ENCODE measurements at regions not wholly inside any gene's neighbourhood (a gene's known extent, or its start where the extent isn't known, plus 50 kb on each side); places are given as distances from the start of the nearest gene placed in this dataset.
A peak's percentile ranks its signal among the peaks of the same experiment; 100 is the strongest.

DNA sequence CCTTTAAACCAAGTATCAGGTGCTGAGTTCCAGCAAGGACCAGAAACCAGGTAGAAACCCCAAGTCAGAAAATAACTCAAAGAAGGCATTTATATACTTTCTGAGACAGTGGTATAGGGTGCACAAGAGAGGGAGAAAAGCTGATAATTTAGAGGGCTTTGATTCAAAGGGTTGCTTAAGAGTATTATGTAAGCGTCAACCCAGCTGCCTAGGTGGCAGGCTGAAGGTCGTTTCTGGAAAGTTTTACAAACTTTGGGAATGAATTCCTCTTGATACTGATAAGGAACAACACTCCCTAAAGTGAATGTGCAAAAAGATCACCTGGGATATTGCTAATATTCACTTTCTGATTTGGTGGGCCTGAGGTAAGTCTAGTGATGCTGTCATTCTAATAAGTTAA, 800.7 kb downstream of the MAFB start:
- no peak for DNase-seq

DNA sequence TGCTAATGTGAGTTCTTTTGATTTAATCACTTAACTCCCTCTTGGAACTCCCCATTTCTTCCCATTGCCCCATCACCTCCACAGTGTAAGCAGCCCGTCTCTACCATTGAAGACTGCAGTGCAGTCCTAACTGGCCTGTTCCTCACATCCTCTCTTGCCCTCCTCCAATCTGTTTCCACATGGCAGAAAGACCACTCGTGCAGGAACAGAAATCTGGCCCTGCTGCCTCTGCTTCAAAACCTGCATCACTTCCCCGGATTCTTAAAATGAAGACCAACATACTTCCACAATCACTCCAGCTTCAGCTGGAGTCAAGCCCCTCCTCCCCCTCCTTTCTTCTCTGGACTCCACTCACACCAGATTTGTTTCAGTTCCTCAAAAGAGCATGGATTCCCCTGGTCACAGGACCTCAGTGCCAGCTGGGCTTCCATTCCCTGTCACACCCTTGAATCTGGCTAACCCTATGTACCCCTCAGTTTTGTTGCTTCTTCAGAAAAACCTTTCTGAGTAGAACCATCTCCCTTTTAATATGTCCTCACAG, 802.3 kb downstream of the MAFB start:
- no peak for DNase-seq

DNA sequence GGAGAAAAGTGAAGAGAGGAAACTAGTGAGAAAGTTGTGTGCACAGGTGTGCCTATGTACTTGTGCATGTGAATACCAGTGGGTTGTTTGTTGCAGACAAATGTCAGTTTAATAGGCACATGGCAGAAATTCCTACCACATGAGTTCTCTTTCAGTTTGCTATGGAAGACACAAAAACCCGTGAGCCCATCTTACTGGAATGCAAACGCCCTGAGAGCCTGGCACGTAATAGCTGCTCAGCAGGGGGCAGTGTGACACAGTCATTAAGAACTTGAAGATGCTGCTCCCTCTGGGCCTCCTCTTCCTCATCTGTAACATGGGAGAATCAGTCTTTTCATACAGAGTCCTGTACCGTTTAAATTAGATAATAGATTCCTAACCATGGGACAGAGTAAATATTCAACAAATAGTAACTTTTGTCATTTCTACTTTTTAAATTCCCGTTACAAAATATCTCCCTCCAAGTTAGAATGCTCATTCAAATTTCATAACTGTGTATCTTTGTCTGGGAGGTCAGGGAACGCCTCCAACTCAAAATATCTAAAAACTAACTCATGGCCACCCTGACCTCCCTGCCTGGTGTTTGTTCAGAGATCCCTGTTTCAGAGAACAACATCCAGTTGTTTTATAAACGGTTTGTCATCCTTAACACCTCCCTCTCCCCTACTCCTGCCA, 802.9 kb downstream of the MAFB start:
- no peak for DNase-seq

DNA sequence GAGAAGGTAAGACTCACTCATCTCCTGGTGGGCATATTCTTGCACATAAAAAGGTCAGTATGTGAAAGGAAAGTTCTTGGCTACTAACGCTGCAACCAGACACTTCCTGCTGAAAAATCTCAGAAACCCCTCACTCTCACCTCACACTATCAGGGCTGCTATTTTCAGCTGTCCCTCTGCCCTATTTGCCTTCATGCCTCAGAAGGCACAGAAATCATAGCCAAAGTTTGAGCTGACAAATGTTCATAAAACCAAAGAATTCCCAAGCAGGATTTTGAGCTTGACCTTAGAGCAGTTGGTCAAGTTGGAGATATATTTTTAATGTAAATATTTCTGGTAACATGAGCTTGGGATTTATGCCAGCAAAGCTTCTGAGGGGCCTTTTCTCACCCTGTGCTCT, 806.2 kb downstream of the MAFB start:
- no peak for DNase-seq

DNA sequence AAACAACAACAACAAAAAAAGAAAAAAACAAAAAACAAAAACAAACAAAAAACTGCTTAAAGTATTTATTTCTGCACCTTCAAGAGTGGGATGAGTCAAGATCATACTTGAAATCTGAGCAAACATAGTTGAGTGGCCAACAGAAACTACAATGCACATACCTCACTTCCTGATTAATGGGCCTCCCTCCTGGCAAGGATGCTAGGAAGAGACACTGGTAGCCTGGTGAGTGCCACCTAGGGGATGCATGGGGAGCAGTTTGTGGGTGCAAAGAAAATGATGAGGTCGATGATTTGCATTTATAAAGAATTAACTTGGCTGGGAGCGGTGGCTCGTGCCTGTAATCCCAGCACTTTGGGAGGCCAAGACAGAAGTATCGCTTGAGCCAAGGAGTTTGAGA, 808.1 kb downstream of the MAFB start:
- no peak for DNase-seq

DNA sequence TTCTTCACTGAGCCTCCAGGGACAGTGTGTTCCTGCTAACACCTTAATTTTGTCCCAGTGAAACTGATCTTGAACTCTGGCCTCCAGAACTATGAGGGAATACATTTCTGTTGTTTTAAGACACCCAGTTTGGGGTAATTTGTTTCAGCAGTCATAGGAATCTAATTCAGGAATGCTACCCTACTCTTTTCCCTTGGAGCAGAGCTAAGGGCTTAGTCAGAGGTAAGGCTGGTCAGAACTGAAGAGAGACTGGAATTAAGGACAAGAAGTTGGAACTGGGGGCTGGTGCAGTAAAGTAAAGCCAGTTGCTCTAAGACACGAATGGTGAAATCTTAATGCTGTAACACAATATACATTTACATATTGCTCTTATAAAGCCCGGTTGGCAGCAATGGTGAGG, 809.7 kb downstream of the MAFB start:
- DNase-seq = no peak

DNA sequence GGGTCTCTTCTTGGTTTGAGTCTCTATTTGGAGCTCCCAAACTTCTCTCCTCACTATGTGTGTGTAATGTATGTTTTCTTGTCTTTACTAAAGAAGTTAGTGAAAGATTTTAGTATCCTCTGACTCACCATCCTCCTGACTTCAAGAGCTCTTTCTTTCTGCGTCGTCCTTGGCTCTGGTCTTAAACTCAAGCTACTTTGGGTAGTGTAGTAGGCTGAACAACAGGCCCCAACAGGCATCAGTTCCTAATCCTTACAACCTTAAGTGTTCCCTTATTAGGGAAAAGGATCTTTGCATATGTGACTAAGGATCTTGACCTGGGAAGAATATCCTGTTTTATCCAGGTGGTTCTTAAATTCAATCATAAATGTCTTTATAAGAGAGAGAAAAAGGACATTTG, 810.2 kb downstream of the MAFB start:
- DNase-seq = no peak

DNA sequence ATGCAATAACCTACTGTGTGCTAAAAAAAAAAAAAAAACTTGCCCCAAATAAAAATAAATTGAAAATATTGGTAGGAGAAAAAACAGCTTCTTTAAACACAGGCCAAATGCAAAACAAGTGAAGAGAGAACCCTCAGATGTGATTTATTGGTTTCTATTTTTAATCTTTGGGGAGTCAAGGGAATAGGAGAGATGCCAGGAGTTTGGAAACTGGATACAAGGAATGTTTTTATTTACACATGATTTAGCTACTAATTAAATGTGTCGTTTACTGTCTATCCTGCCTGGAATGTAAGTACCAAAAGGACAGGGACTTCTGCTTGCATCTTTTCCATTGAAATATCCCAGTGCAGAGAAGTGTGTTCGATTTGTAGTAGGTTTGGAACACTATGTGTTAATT, 810.7 kb downstream of the MAFB start:
- DNase-seq = no peak

DNA sequence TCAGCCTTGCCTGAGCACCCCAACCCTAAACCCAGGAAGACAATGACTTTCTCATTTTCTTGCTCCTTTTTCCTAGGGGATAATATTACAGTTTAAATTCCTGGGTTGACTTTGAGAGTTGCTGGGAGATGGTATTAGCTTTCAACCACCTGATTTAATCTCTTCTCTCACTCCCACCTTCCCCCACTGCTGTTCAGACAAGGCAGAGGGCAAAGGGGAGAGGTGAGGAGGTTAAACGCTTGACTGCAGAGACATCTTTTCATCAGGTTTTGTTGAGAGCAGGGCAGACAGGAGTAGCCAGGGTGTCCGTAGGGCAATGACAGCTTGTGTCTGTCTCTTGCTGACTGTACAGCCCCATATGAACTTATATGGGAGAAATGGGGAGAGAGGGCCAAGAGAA, 811.2 kb downstream of the MAFB start:
- no peak for DNase-seq

DNA sequence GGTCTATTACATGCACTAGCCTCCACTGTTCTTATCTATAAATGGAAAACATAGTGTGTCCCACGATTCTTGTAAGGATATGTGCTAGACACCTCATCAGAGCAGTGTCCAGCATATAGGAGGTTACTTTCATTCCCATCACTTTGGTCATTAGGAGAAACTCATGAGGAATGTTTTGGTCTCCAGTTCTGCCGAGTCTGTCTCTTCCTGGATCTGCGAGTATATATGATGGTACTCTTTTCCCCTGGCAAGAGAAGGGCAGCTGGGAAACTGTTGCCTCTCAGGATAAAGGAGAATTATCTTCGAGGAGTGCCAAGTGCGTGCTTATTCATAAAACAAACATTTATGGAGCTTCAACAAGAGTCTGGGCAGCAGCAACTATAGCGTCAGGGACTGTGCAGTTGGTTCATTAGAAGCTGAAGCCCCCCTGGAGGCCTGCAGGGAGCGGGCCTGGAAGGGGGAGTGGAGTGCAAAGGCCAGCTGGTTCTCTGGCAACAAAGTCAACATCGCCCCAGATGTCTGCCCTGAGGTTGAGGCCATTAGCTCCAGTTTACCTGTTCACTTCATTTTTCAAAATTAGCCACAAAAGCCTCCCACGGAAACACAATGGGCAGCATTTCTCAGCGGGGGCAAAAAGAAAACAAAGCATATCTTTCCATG, 811.9 kb downstream of the MAFB start:
- no peak for DNase-seq

DNA sequence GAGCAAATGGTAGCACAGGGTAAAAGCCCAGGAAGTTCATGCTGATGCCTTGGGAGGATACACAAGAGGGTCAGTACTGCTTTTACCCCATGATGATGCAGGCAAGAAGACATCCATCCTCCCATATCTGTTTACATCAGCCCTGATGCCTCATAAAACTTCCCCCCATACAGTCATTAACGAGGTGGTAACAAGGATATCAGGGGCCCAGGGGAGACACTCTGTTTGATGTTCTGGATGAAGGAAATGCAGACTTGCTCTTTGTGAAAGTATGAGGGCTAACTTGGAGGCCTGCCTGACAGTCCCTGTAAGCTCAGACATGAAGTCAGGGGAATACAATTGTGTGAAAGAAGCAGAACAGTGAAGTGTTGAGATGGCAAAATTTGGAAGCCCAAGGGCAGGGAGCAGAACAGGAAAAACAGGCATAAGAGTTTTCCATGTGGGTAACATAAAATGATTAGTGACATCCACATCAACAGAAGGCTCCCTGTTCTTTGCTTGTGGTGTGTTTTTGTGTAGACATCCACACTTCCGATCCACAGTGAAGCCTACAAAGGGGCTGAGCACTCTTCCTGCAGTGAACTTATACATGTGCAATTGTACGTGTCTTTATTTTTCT, 813.4 kb downstream of the MAFB start:
- DNase-seq = no peak

DNA sequence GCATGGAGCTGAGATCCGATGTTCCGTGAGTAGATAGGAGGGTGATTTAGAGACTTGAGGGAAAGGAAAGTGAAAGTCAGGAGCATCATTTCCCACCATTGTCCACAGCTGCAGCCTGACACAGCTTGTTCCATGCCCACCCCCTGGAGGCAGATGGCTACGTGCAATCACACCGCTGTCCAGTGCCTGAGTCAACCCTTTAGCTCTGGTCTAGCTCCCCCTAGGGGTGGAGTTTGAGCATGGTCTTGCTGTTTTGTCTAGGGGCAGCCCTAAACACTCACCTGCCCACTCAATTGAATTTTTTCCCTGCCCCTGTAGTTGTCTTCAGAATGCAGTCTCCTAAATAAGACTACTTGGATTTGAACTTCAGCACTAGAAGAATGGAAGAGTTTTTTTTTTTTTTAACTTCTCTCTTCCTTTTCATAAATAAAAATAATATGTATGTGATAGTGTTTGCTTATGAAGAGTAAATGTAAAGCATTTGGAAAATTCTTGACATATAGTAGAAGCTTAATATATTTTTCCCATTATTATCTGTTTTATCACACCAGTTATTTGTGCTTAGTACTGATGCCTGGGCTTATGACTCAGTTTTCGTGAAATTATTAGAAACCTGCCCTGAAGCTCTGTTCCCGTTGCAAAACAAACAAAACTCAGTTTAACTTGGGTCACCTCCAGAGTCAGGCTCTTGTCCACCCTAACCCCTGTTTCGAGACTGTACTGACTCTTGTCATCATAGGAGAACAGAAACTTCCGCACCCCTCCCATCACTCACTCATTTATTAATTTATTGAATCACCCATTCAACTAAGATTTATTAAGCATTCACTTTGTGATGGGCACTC, 814.8 kb downstream of the MAFB start:
- peak; percentile 36 for DNase-seq

DNA sequence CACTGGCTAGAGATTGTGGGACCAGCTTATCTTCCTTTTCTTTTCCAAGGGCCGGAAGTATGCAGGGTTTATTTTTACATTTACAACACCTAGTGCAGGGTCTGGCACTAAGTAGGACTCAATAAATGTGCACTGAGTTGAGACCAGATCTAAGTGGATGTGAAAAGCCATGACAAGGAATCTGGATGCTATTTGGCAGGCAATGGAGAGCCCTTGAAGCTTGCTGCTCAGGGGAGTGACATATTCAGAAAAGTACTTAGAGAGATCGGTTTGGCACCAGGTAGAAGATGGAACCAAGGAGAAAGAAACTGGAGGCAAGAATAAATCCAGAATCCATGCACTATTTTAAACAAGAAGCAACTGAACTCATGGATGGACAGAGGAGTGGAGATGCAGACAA, 815.8 kb downstream of the MAFB start:
- no peak for DNase-seq

DNA sequence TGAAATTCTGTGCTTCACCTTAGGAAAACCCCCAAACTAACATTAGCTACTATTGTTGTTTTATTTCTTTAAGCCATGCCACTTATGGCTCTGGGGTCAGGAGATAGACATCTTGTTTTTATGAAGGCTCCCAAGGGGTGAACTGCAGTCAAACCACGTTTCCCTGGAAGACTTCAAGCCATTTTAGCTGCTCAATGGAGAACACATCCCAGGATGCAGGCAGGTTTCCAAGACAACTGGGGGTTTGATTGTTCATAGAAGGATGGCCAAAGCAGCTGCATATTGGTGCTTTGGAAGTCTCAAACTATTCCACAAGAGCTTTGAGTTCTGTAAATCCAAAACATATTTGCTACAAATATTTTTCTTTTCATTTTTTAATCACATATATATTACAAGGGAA, 818.0 kb downstream of the MAFB start:
- no peak for DNase-seq

DNA sequence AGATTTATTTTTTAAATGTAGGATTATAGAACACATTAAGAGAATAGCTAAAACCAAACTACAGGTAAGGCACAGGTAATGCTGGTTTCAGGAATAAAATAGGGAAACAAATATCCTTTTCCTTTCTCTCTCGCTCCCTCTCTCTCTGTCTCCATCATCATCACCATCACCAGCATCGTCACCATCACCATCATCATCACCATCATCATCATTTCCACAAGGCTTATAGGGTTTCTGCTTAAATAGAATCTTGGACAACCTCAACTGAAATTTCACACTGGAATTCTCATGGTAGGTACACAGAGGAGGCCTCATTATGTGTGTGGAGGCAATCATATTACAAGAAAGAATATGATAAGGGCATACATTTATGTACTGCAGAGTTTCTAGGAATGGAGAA, 823.6 kb downstream of the MAFB start:
- no peak for DNase-seq

DNA sequence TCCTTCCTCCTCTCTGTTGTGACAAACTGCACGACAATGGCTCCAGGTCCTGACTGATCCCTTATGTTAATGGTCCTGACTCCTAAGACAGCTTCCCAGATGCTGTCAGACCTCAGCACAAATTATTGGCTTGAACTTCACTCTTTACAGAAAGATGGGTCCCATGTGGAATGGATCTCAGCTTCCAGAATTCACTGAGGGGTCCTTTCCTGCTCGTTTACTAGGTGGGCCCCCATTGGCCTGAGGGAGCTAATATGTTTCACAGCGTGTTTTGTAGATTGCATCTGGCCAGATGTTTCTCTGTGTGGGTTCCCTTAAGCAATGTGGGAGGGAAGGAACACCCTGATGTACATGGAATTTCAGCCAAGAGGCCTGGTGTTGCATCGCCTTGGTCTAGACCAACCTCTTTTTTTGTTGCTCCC, 826.6 kb downstream of the MAFB start:
- no peak for DNase-seq

DNA sequence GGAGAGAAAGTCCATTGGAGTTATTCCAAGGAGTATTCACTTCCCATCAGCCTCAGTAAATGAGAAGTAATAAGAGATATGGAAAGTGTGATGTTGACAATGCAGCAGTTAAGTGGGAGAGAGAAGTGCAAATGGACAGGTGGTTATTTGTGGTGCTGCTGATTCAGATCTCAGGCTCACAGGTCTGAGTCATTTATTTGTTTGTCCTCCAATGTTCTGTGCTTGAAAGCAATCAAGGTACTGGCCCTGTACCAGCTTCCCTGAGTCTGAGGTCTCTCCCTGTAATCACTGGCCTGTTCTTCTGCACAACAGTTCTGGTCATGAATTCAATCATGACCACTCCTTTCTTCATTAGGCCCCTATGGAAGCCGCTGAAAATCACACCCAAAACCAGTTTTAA, 827.7 kb downstream of the MAFB start:
- DNase-seq = no peak

DNA sequence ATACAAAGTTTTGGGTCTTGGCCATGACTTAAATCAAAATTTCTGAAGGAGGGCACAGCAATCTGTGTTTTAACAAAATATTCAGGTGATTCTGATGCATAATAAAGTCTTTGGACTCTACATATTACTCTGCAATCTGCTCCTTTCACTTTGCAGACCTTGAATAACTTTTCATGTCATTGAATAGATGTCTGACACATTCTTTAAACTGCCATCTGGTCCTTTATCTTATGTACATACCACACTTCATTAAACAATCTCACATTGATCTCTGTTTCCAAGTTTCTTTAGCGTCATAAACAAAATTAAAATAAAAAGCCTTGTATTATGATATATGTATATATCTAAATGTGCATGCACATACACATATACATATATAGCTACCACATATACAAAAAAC, 831.2 kb downstream of the MAFB start:
- no peak for DNase-seq

DNA sequence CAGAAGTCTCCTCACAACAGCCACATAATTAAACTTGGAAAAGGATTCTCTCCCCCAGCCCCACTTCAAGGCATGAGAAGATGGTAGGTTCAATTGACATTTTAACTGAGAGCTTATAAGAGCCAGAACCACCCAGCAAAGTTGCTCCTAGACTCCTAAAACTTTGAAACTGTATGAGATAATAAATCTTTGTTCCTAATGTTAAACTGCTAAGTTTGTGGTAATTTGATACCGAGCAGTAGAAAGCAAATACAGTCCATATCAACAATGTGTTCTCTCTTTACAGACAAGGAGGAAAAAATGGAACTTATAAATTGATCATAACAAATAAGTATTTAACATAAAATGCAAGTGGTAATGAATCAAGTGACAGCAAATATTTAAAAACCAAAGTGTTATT, 831.8 kb downstream of the MAFB start:
- DNase-seq = no peak

DNA sequence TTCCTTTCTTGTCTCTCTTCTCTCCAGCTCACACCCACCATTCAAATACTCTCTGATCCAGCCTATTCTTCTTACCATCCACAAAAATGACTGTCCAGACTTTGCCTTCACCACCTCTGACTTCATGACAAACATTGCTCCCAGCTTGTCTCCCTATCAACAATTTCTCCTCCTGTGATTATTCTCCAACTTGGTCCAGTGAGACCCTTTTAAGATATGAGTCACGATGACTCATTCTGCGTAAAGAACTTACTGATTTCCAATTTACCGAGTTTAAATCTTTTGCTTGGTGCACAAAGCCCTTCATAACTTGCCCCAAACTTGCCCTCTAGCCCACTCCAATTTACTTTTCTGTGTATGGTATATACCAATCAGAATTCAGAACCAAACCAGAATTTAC, 833.2 kb downstream of the MAFB start:
- no peak for DNase-seq

DNA sequence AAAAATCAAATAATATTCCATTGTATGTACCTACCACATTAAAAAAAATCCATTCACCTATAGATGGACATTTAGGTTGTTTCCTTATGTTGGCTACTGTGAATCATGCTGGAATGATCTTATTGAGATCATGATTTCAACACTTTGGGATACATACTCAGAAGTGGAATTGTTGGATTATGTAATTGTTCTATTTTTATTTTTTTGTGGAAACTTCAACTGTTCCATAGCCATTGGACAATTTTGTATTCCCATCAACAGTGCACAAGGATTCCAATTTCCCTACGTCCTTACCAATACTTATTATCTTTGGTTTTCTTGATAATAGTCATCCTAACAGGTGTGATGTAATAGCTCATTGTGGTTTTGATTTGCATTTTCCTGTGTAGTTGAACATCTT, 834.0 kb downstream of the MAFB start:
- no peak for DNase-seq

DNA sequence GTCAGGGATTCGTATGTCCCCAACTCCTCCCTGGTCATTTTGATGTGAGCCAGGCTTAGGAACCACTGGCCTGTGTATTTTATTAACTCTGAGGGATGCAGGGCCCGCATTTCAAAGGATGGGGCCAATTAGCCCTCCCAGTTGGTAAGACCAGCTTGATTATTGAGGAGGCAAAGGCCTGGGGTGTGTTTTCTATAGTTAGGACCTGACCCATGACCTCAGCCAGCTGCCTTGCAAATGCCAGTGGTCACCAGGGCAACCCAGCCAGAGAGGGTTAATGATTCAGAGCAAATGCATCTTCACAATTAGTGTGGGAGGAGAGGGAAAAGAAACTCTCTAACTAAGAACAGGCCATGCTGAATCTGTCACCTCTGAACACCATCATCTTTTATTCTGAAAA, 835.4 kb downstream of the MAFB start:
- no peak for DNase-seq

DNA sequence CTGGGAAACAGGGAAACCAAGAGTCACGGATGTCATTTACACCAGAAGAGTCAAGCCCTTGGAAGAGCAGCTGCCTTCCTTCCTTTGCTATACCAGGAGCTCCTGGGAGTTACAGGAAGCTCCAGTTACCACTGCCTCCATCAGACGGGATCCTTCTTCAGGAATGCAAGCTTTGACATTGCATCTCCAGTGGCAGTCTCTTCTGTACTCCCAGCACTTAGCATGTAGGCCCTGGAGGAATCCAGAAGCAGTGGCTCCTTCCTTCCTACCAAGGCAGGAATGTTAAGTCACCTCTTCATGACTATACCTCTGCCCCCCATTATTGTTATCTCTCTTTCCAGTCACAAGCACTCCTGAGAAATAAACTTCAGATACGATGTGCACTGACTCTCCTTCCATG, 836.0 kb downstream of the MAFB start:
- no peak for DNase-seq

DNA sequence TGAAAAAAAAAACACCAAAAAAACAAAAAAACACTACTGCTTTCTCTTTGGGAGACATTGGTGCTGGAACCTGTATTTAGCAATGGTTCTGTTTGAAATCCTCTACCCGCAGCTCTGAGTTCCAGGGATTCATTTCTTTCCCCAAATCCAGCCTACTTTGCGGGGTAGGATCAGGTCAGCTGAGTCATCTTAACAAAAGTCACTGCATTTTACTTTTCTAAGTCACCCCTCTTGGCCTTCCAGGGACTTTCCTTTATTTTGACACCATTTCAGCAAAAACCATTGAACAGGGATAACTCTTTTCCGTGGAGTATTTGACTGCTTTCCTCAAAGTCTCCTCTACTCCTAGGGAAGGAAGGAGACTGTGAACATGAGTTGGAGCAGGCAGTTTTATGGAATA, 837.6 kb downstream of the MAFB start:
- DNase-seq = no peak
